IPS-NIHi11 (cell line): ENCODE measurements at regions not wholly inside any gene's neighbourhood (a gene's known extent, or its start where the extent isn't known, plus 50 kb on each side); places are given as distances from the start of the nearest gene placed in this dataset.

ENCODE experiments used
- DNase-seq: peaks from one replicate; pipeline ENCODE4 v3.0.0; 2012; ENCODE audit warnings: mixed read lengths, low spot score

- DNase-seq = no peak
Observed at GRCh38 chr4:11908712-11909111, 480.0 kb upstream of the HS3ST1 start.

GRCh38 chr4:11908205-11908604 lies 479.5 kb upstream of the HS3ST1 start:
- peak; percentile 30 for DNase-seq

- no peak for DNase-seq
Observed at GRCh38 chr4:11904846-11905739, 476.4 kb upstream of the HS3ST1 start.

GRCh38 chr4:11904117-11904535 lies 475.4 kb upstream of the HS3ST1 start:
- DNase-seq = no peak

DNA sequence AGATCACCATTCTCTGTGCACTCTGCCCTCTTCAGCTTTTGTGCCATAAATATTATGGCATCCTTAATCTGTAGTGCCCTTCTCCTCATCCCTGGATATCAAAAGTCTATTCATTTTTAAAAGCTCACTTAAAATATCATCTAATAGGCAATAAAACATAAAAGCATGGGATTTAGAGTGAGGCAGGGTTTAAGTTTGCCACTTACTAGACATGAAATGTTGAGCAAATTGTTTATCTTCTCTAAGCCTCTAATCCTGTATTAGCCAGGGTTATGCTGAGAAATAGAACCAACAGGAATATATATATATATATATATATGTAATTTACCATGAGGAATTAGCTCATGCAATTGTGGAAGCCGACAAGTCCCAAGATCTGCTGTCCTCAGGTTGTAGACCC lies 472.4 kb upstream of the HS3ST1 start:
- no peak for DNase-seq

- no peak for DNase-seq
Observed at GRCh38 chr4:11900359-11900758, 471.7 kb upstream of the HS3ST1 start.

DNA sequence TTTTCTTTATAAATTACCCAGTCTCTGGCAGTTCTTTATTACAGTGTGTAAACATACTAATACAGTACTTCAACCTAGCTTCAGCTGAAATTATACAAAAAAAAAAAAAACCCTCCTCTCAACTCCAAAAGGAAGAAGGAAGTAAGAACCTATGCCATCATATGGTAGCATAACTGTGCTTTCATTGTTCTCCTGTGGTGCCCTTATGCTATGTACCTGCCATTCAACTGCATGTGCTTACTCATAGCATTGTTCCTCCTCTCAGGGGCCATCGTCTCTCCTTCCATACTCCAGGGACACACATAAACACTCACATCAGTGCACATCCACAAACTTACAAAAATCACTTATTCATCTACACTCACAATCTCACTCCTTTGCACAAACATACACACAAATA lies 470.1 kb upstream of the HS3ST1 start:
- no peak for DNase-seq

DNA sequence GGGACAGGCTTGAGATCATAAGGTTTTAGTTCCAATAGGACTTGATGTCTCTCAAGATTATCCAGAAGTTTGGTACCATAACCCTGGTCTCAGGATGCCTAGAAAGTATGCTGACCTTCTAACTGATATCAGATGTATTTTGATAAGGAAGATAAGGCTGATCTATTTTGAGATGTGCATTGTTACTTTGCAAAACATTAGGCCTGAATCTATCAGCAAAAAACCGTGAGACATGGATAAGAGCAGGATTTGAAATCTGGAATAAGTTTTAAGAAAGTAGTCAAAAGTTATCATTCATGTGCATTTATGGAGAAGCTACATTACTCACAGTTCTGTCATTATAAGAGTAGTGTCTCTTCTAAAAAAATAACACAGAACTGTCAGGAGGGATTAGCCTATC lies 467.1 kb upstream of the HS3ST1 start:
- DNase-seq = no peak

GRCh38 chr4:11894977-11895376 lies 466.3 kb upstream of the HS3ST1 start:
- DNase-seq = no peak

DNA sequence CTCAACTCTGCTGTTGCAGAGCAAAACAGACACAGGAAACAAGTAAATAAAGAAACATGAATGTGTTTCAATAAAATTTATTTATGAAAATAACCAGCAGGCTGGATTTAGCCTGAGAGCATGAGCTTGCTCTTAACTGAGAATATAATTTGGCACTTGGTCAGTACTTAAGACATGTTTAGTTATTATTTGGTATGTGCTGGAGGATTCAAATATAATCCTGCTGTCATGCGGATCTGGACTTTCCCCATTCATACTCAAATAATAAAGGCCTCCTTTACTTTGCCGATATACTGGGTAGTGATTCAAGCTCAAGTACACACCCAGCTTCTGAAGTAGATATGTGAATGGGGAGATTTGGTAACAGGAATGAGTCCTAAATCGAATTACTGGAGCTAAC lies 465.5 kb upstream of the HS3ST1 start:
- DNase-seq = no peak

- DNase-seq = no peak
Observed at GRCh38 chr4:11889099-11889498, 460.4 kb upstream of the HS3ST1 start.

- no peak for DNase-seq
Observed at GRCh38 chr4:11881947-11882346, 453.3 kb upstream of the HS3ST1 start.

- no peak for DNase-seq
Observed at GRCh38 chr4:11881364-11881763, 452.7 kb upstream of the HS3ST1 start.

GRCh38 chr4:11878241-11878640 lies 449.5 kb upstream of the HS3ST1 start:
- DNase-seq = no peak

DNA sequence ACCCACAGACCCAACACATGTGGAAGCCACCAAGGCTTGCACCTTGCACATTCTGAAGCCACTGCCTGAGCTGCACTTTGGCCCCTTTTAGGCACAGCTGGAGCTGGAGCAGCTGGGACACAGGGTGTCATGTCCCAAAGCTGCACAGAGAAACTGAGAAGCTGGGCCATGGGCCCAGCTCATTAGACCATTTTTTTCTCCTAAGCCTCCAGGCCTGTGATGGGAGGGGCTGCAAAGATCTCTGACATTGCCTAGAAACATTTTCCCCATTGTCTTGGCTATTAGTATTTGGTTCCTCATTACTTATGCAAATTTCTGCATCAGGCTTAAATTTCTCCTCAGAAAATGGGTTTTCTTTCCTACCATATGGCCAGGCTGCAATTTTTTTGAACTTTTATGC lies 447.4 kb upstream of the HS3ST1 start:
- no peak for DNase-seq

GRCh38 chr4:11869191-11869870 lies 440.6 kb upstream of the HS3ST1 start:
- no peak for DNase-seq

GRCh38 chr4:11866391-11866790 lies 437.7 kb upstream of the HS3ST1 start:
- no peak for DNase-seq

DNA sequence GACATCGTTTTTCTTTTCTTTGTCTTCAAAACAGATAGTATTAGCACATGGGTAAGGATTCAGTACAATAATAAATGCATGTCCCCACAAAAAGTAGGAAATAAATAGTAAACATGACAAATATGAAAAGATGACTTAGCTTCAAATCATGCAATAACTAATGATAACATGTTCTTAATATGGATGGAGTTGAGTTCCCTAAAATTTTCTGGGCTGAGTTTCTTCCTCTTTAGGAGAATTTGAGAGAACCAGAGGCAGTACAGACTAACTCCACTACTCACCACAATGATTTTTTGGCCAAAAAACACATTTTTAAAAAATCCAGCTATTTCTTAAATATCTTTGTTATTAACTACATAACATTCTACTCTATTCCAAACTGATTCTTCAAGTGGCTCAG lies 432.3 kb upstream of the HS3ST1 start:
- DNase-seq = no peak

GRCh38 chr4:11857881-11858280 lies 429.2 kb upstream of the HS3ST1 start:
- no peak for DNase-seq

GRCh38 chr4:11847167-11847566 lies 418.5 kb upstream of the HS3ST1 start:
- DNase-seq = no peak

- DNase-seq = no peak
Observed at GRCh38 chr4:11843927-11844326, 415.2 kb upstream of the HS3ST1 start.

DNA sequence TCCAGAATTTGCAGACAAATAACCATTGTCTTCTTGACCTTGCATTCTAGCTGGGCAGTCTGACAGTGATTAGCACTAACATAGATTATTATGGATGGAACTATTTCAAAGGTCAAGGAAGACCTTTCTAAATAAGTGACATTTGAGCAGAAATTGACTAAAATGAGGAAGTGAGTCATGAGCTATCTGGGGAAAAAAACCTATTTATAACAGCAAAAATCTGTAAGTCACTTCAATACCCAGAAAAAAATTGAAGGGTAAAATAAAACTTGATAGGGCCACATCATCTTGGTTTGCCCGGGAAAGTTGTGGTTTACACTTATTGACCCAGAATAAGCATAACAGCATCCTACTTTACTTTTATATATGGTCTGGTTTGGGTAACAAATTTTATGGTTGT lies 414.6 kb upstream of the HS3ST1 start:
- DNase-seq = no peak

DNA sequence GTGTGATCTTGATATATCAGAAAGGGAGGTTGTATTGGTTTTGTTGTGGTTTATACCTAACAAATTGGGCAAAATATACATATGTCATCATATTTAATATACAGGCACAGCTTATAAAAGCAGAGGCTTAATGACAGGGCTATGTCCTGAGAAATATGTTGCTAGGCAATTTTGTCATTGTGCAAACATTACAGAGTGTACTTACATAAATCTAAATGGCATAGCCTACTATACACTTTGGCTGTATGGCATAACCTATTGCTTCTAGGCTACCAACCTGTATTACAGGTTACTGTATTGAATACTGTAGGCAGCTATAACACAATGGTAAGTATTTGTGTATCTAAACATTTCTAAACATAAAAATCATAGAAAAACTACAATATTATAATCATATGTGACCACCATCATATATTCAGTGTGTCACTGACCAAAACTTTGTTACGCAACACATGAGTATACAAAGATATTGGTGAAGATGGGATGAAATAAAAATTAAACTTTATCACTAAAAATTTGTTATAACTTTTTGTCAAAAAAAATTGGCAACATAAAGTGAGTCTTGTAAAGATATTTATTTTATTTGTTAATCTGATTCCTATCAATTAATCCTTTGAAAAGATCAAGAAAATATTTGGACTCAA lies 414.0 kb upstream of the HS3ST1 start:
- no peak for DNase-seq
